ENCODE measurements at regions not wholly inside any gene's neighbourhood (a gene's known extent, or its start where the extent isn't known, plus 50 kb on each side); places are given as distances from the start of the nearest gene placed in this dataset.

- Histone ChIP-seq H3K36me3 (no peaks in the 10 kb centered on the region), H3K9me3 (no peaks in the 10 kb centered on the region), H3K27ac (peak overlapping the region in 1 of 4 donors; percentile 92), H3K4me3 (no peak overlapping the region), H3K4me1 (peaks cover 0 to 29% (median 3%) of the 10 kb centered on the region in 3 donors), H3K27me3 (no peaks in the 10 kb centered on the region)
- WGBS, 2 donors (ENCODE audit: low coverage in 1 of 2) = 56 to 100% methylated on average over 1 to 2 of the region's 2 CpGs
- ATAC-seq = no peak
- TF ChIP-seq POLR2A (IDR thresholded peaks at IDR 0.05) (no peak), CTCF (IDR thresholded peaks at IDR 0.05) (no peak), POLR2AphosphoS5 (IDR thresholded peaks at IDR 0.05) (no peak), EP300 (IDR thresholded peaks at IDR 0.05) (no peak)
These were observed 99.7 kb upstream of the SERTAD2 start for GRCh38 chr2:64753399-64753798.

- Histone ChIP-seq H3K27me3 (no peaks in the 10 kb centered on the region), H3K27ac (no peak overlapping the region), H3K4me1 (peaks cover 0 to 17% (median under 1%) of the 10 kb centered on the region in 3 donors), H3K36me3 (no peaks in the 10 kb centered on the region), H3K9me3 (no peaks in the 10 kb centered on the region), H3K4me3 (no peak overlapping the region)
- no peak for ATAC-seq
- 50 to 57% methylated on average over 1 of the region's 1 CpG for WGBS, 2 donors (ENCODE audit: low coverage in 1 of 2)
- no peak for TF ChIP-seq EP300 (IDR thresholded peaks at IDR 0.05)
- TF ChIP-seq CTCF (IDR thresholded peaks at IDR 0.05) = no peak
- TF ChIP-seq POLR2AphosphoS5 (IDR thresholded peaks at IDR 0.05) = no peak
- no peak for TF ChIP-seq POLR2A (IDR thresholded peaks at IDR 0.05)
These were observed 100.9 kb upstream of the SERTAD2 start for GRCh38 chr2:64754570-64754969.

GRCh38 chr2:64757126-64757525 is 103.4 kb upstream of the SERTAD2 start:
- H3K36me3 ChIP-seq = no peaks in the 10 kb centered on the region
- ATAC-seq = no peak

GRCh38 chr2:64760128-64760527 is 106.4 kb upstream of the SERTAD2 start:
- Histone ChIP-seq H3K27me3 (no peaks in the 10 kb centered on the region), H3K36me3 (no peaks in the 10 kb centered on the region), H3K4me1 (no peaks in the 10 kb centered on the region), H3K4me3 (no peak overlapping the region), H3K9me3 (no peaks in the 10 kb centered on the region), H3K27ac (no peak overlapping the region)
- TF ChIP-seq POLR2A (IDR thresholded peaks at IDR 0.05) (no peak), POLR2AphosphoS5 (IDR thresholded peaks at IDR 0.05) (no peak), CTCF (IDR thresholded peaks at IDR 0.05) (no peak), EP300 (IDR thresholded peaks at IDR 0.05) (no peak)
- 91 to 92% methylated on average over 4 to 5 of the region's 5 CpGs for WGBS, 2 donors (ENCODE audit: low coverage in 1 of 2)
- ATAC-seq = no peak

More at GRCh38 chr2:64757126-64757525, 103.4 kb upstream of the SERTAD2 start:
- TF ChIP-seq POLR2A (IDR thresholded peaks at IDR 0.05) = no peak
- no peak for TF ChIP-seq CTCF (IDR thresholded peaks at IDR 0.05)
- TF ChIP-seq POLR2AphosphoS5 (IDR thresholded peaks at IDR 0.05) = no peak
- TF ChIP-seq EP300 (IDR thresholded peaks at IDR 0.05) = no peak
- Histone ChIP-seq H3K4me1 (peaks cover 0 to 10% (median 0%) of the 10 kb centered on the region in 3 donors), H3K27ac (no peak overlapping the region), H3K4me3 (no peak overlapping the region), H3K9me3 (no peaks in the 10 kb centered on the region), H3K27me3 (no peaks in the 10 kb centered on the region)
- 94 to 98% methylated on average over 2 of the region's 2 CpGs for WGBS, 2 donors (ENCODE audit: low coverage in 1 of 2)

- TF ChIP-seq POLR2AphosphoS5 (IDR thresholded peaks at IDR 0.05) = no peak
- no peak for TF ChIP-seq CTCF (IDR thresholded peaks at IDR 0.05)
- TF ChIP-seq POLR2A (IDR thresholded peaks at IDR 0.05) = no peak
- TF ChIP-seq EP300 (IDR thresholded peaks at IDR 0.05) = no peak
- no peaks in the 10 kb centered on the region for H3K36me3 ChIP-seq
- no peaks in the 10 kb centered on the region for H3K9me3 ChIP-seq
- ATAC-seq = no peak
- no peak overlapping the region for H3K4me3 ChIP-seq
- H3K4me1 ChIP-seq = peaks cover 0 to 6% (median 0%) of the 10 kb centered on the region in 3 donors
- WGBS, 2 donors (ENCODE audit: low coverage in 1 of 2) = 63 to 70% methylated on average over 3 to 4 of the region's 4 CpGs
- no peak overlapping the region for H3K27ac ChIP-seq
- H3K27me3 ChIP-seq = no peaks in the 10 kb centered on the region
These were observed 108.7 kb upstream of the SERTAD2 start for GRCh38 chr2:64762301-64762997.
